H7 (cell line): ENCODE measurements at regions not wholly inside any gene's neighbourhood (a gene's known extent, or its start where the extent isn't known, plus 50 kb on each side); places are given as distances from the start of the nearest gene placed in this dataset.

Source experiments
- DNase-seq: peaks from one replicate; pipeline ENCODE4 v3.0.0; 2012
- H3K27me3 ChIP-seq: 2 replicates; pipeline ENCODE4 v1.6.0; 2011; ENCODE audit warnings: mild to moderate bottlenecking, low read length; ENCODE audit not compliant: control insufficient read depth, insufficient read depth
- H3K36me3 ChIP-seq: replicated peaks from 2 replicates; pipeline ENCODE4 v1.5.1; 2011; ENCODE audit warnings: low read length; ENCODE audit not compliant: control insufficient read depth, insufficient read depth
- H3K4me3 ChIP-seq: 2 replicates; pipeline ENCODE4 v1.5.1; 2011; ENCODE audit warnings: low read depth, mild to moderate bottlenecking, control low read depth, low read length, moderate library complexity; ENCODE audit not compliant: insufficient read depth

GRCh38 chr14:99047441-99048031 lies 224.5 kb downstream of the BCL11B start:
- H3K4me3 ChIP-seq: no peak overlapping the region
- H3K27me3 ChIP-seq: no peaks in the 10 kb centered on the region
- H3K36me3 ChIP-seq: no peaks in the 10 kb centered on the region
- DNase-seq: no peak

GRCh38 chr14:99050309-99050708 lies 221.7 kb downstream of the BCL11B start:
- no peak overlapping the region for H3K4me3 ChIP-seq
- H3K27me3 ChIP-seq: no peaks in the 10 kb centered on the region
- DNase-seq: no peak
- no peaks in the 10 kb centered on the region for H3K36me3 ChIP-seq

- DNase-seq: no peak
- Histone ChIP-seq H3K4me3 (no peak overlapping the region), H3K27me3 (no peaks in the 10 kb centered on the region), H3K36me3 (no peaks in the 10 kb centered on the region)
These were observed 219.5 kb downstream of the BCL11B start for GRCh38 chr14:99052467-99052866.

- no peaks in the 10 kb centered on the region for H3K27me3 ChIP-seq
- H3K36me3 ChIP-seq: no peaks in the 10 kb centered on the region
- H3K4me3 ChIP-seq: no peak overlapping the region
- DNase-seq: no peak
These were observed 217.0 kb downstream of the BCL11B start for GRCh38 chr14:99055019-99055418.

- H3K27me3 ChIP-seq: no peaks in the 10 kb centered on the region
These were observed 216.2 kb downstream of the BCL11B start for GRCh38 chr14:99055816-99056215.

GRCh38 chr14:99057576-99058083 lies 214.4 kb downstream of the BCL11B start:
- Histone ChIP-seq H3K27me3 (no peaks in the 10 kb centered on the region; the same call in 1 of the 2 replicates), H3K4me3 (no peak overlapping the region), H3K36me3 (no peaks in the 10 kb centered on the region)
- DNase-seq: no peak

More at GRCh38 chr14:99055816-99056215, 216.2 kb downstream of the BCL11B start:
- Histone ChIP-seq H3K4me3 (no peak overlapping the region), H3K36me3 (no peaks in the 10 kb centered on the region)
- DNase-seq: no peak

DNA sequence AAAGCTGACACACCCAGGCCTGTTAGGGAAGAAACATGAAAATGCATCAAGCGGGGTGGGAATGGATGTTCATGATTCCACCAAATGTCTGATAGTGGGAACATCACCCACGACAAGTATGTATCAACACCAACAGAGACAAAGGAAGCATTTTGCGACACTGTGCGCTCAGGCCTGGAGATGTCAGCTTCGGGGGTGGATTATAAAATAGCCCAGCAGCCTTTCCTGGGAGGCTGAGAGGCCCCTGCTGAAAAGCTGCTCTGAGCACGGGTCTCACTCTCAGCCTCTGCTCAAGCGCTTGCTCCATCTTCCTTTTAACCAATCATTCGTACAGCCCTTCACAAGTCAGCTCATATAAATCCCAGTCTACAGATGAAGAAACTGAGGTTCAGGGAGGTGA lies 213.5 kb downstream of the BCL11B start:
- no peak for DNase-seq
- H3K27me3 ChIP-seq: no peaks in the 10 kb centered on the region; the same call in 1 of the 2 replicates
- no peaks in the 10 kb centered on the region for H3K36me3 ChIP-seq
- no peak overlapping the region for H3K4me3 ChIP-seq

DNA sequence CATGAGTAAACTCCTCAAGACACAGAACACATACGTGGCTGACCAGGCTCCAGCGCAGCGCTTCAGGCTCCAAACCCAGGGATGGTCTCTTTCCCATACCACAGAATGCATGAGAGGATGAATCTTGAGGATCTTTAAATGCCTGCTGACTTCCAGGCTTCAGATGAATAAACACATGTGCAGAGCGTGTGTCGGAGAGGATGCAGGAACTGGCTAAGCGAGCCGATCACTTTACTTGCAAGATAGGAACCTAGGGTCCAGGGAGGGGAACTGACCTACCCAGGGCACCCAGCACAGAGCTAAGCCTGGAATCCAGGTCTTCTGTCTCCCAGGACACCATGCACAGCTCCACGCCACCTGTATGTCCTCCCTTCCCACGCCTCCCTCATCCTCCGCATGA lies 209.8 kb downstream of the BCL11B start:
- no peaks in the 10 kb centered on the region for H3K36me3 ChIP-seq
- H3K27me3 ChIP-seq: no peaks in the 10 kb centered on the region; the same call in 1 of the 2 replicates
- DNase-seq: no peak
- no peak overlapping the region for H3K4me3 ChIP-seq

DNA sequence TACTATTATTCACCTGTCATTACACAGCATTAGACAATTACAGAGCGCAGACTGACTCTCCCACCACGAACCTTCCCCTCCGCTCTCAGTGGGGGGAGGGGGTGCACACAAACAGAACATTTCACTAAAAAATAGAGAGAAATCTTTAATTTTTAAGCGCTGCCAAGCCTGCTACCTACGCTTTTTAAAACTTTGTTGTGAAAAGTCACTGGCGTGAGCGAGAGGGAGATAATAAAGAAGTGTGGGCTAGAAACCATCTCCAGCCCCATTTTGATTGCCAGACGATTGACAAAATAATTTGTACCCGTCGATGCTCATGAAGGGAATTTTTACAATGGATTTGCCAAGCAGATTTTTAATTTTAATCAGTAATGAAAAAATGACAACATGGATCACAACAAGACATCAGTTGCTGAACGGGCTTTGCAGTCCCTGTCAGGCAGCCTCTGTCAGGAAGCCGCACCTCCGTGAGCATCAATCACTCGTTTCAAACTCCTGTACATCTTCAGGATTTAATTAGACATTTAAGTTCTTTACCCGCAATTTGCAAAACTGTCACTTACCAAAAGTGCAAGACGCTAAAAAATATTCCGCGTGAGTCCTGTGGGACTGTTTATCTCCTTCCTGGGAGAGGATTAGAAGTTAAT lies 209.1 kb downstream of the BCL11B start:
- H3K4me3 ChIP-seq: no peak overlapping the region
- no peak for DNase-seq
- no peaks in the 10 kb centered on the region for H3K36me3 ChIP-seq
- H3K27me3 ChIP-seq: no peaks in the 10 kb centered on the region; the same call in 1 of the 2 replicates

DNA sequence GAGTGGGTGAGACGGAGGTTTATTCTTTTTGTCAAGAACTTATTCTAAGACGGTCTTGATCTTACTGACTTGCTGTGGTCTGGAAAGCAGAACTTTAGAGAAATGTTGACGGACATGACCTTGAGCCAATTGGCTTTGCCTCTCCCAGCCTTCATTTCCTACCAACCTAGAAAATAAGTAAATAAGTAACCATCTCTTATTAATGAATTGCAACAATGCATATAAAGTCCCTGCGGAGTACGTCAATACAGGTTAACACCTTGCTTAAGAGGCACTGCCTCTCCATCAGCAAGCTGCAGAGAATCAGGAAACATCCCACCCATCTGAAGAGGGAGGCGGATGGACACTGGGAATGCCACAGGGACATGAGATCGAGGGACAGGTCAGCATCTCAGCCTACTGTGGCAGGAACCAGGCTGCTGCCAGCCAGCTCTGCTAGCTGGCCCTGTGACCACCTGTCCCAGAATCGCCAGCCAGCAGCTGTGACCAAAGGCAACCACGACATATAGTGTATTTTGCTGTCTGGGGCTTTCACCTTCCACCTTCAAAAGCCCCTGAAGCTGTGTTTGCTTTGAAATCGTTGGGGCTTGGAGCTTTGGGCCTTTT lies 208.3 kb downstream of the BCL11B start:
- Histone ChIP-seq H3K36me3 (no peaks in the 10 kb centered on the region), H3K4me3 (no peak overlapping the region), H3K27me3 (no peaks in the 10 kb centered on the region; the same call in 1 of the 2 replicates)
- no peak for DNase-seq

GRCh38 chr14:99064262-99064954 lies 207.6 kb downstream of the BCL11B start:
- no peaks in the 10 kb centered on the region for H3K36me3 ChIP-seq
- no peaks in the 10 kb centered on the region; the same call in 1 of the 2 replicates for H3K27me3 ChIP-seq
- no peak overlapping the region for H3K4me3 ChIP-seq
- DNase-seq: no peak

GRCh38 chr14:99065551-99065950 lies 206.4 kb downstream of the BCL11B start:
- H3K4me3 ChIP-seq: no peak overlapping the region
- no peaks in the 10 kb centered on the region; the same call in 1 of the 2 replicates for H3K27me3 ChIP-seq
- H3K36me3 ChIP-seq: no peaks in the 10 kb centered on the region
- peak; percentile 70 for DNase-seq

DNA sequence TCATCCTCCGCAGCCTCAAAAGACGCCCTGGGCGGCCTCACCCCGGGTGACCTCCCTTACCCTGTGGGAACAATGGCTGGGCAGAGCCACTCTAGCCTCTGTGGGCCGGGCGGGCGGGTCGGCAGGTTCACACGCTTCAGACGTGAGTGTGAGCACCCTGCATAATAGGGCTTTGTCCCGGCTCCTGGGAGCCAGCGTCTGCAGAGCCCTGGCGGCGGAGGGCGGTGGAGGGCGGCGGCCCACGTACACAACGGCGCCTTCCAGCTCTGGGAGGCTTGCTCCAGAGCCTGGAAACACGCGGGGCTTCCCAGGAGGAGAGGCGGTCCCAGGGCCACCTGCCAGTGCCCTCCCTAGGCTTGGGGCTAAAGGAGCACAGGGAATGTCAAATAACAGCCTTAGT lies 205.6 kb downstream of the BCL11B start:
- Histone ChIP-seq H3K4me3 (no peak overlapping the region), H3K36me3 (no peaks in the 10 kb centered on the region), H3K27me3 (no peaks in the 10 kb centered on the region; the same call in 1 of the 2 replicates)
- DNase-seq: peak; percentile 46

DNA sequence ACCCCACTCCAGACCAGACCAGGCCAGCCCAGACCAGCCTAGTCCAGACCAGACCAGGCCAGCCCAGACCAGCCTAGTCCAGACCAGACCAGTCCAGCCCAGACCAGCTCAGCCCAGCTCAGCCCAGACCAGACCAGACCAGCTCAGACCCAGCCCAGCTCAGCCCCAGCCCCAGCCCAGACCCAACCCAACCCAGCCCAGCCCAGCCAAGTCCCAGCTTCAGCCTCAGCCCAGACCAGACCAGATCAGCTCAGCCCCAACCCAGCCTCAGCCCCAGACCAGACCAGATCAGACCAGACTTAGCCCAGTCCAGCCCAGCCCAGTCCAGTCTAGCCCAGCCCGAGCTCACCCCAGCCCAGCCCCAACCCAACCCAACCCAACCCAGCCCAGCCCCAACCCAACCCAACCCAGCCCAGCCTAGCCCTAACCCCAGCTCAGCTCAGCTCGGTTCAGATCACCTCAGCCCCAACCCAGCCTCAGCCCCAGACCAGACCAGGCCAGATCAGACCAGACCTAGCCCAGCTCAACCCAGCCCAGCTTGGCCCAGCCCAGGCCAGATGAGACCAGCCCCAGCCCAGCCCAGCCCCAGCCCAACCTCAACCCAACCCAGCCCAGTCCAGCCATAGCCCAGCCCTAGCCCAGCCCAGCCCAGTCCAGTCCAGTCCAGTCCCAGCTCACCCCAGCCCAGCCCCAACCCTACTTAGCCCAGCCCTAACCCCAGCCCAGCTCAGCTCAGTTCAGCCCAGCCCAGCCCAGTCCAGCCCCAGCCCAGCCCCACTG lies 204.7 kb downstream of the BCL11B start:
- Histone ChIP-seq H3K36me3 (no peaks in the 10 kb centered on the region), H3K4me3 (no peak overlapping the region), H3K27me3 (no peaks in the 10 kb centered on the region)
- peak; percentile 37 for DNase-seq
